ENCODE measurements at regions not wholly inside any gene's neighbourhood (a gene's known extent, or its start where the extent isn't known, plus 50 kb on each side); places are given as distances from the start of the nearest gene placed in this dataset.

DNA sequence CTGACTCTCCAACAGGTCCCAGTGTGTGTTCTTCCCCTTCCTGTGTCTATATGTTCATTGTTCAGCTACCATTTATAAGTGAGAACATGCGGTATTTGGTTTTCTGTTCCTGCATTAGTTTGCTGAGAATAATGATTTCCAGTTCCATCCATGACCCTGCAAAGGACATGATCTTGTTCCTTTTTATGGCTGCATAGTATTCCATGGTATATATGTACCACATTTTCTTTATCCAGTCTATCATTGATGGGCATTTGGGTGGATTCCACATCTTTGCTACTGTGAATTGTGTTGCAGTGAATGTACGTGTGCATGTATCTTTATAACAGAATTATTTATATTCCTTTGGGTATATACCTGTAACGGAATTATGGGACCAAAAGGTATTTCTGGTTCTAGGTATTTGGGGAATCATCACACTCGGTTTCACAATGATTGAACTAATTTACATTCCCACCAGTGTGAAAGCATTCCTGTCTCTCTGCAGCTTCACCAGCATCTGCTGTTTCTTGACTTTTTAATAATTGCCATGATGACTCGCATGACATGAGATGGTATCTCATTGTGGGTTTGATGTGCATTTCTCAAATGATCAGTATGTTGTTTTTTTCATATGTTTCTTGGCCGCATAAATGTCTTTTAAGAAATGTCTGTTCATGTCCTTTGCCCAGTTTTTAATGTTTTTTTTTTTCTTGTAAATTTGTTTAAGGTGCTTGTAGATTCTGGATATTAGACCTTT is 60.2 kb downstream of the LSMEM1 start:
- Histone ChIP-seq H2AFZ (ENCODE audit: low read length) (no peak overlapping the region), H4K20me1 (ENCODE audit: insufficient read depth, low read length) (no peaks in the 10 kb centered on the region), H3K9ac (ENCODE audit: insufficient read depth, low read depth, low read length) (no peak overlapping the region), H3K27me3 (ENCODE audit: control insufficient read depth in 1 of 2, insufficient read depth in 2 of 2, low read length in 2 of 2) (no peaks in the 10 kb centered on the region; a peak in 1 of 5 replicates), H3K4me3 (replicated peaks in 1 of 3; ENCODE audit: insufficient read depth in 1 of 3, low read depth in 2 of 3, low read length in 3 of 3) (no peak overlapping the region), H3K4me1 (ENCODE audit: insufficient read depth, low read length) (no peaks in the 10 kb centered on the region), H3K79me2 (ENCODE audit: insufficient read depth, low read length) (no peaks in the 10 kb centered on the region), H3K36me3 (replicated peaks in 1 of 2; ENCODE audit: control insufficient read depth in 1 of 2, insufficient read depth in 2 of 2, low read length in 2 of 2) (no peaks in the 10 kb centered on the region), H3K4me2 (ENCODE audit: low read depth, low read length) (no peak overlapping the region), H3K9me3 (ENCODE audit: low read length) (no peaks in the 10 kb centered on the region), H3K27ac (ENCODE audit: extremely low read length, insufficient read depth, low read length) (no peak overlapping the region)
- DNase-seq (ENCODE audit: low spot score) (no peak), ATAC-seq (no peak), FAIRE-seq (no peak)
- ChIA-PET POLR2A (no interaction called here), CTCF (ENCODE audit: low intra/inter-chr PET ratio, low total read pairs) (no interaction called here)
- intact Hi-C loops (cut with micrococcal nuclease; ENCODE audit: unreplicated experiment), result no loop called here
- no TSS peak for BruUV-seq (replicated peaks)
- 18% methylated on average over 6 of the region's 6 CpGs for WGBS (ENCODE audit: low lambda C conversion rate)
- TF ChIP-seq SCMH1 (CRISPR knock-in tag; IDR thresholded peaks at IDR 0.05; ENCODE audit: borderline replicate concordance) (no peak), KAT8 (CRISPR knock-in tag; IDR thresholded peaks at IDR 0.05) (no peak), ZNF7 (CRISPR knock-in tag; IDR thresholded peaks at IDR 0.05) (no peak), ZNF660 (CRISPR knock-in tag; IDR thresholded peaks at IDR 0.05; ENCODE audit: borderline replicate concordance, low read depth) (no peak), CBFB (CRISPR knock-in tag; IDR thresholded peaks at IDR 0.05) (no peak), ZNF557 (CRISPR knock-in tag; IDR thresholded peaks at IDR 0.05) (no peak), FOXA1 (IDR thresholded peaks at IDR 0.05) (no peak), FOXA1 (CRISPR knock-in tag; IDR thresholded peaks at IDR 0.05) (no peak)
- TF ChIP-seq, protein P1, sequence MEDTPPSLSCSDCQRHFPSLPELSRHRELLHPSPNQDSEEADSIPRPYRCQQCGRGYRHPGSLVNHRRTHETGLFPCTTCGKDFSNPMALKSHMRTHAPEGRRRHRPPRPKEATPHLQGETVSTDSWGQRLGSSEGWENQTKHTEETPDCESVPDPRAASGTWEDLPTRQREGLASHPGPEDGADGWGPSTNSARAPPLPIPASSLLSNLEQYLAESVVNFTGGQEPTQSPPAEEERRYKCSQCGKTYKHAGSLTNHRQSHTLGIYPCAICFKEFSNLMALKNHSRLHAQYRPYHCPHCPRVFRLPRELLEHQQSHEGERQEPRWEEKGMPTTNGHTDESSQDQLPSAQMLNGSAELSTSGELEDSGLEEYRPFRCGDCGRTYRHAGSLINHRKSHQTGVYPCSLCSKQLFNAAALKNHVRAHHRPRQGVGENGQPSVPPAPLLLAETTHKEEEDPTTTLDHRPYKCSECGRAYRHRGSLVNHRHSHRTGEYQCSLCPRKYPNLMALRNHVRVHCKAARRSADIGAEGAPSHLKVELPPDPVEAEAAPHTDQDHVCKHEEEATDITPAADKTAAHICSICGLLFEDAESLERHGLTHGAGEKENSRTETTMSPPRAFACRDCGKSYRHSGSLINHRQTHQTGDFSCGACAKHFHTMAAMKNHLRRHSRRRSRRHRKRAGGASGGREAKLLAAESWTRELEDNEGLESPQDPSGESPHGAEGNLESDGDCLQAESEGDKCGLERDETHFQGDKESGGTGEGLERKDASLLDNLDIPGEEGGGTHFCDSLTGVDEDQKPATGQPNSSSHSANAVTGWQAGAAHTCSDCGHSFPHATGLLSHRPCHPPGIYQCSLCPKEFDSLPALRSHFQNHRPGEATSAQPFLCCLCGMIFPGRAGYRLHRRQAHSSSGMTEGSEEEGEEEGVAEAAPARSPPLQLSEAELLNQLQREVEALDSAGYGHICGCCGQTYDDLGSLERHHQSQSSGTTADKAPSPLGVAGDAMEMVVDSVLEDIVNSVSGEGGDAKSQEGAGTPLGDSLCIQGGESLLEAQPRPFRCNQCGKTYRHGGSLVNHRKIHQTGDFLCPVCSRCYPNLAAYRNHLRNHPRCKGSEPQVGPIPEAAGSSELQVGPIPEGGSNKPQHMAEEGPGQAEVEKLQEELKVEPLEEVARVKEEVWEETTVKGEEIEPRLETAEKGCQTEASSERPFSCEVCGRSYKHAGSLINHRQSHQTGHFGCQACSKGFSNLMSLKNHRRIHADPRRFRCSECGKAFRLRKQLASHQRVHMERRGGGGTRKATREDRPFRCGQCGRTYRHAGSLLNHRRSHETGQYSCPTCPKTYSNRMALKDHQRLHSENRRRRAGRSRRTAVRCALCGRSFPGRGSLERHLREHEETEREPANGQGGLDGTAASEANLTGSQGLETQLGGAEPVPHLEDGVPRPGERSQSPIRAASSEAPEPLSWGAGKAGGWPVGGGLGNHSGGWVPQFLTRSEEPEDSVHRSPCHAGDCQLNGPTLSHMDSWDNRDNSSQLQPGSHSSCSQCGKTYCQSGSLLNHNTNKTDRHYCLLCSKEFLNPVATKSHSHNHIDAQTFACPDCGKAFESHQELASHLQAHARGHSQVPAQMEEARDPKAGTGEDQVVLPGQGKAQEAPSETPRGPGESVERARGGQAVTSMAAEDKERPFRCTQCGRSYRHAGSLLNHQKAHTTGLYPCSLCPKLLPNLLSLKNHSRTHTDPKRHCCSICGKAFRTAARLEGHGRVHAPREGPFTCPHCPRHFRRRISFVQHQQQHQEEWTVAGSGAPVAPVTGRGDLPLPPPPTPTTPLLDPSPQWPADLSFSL (CRISPR knock-in tag; IDR thresholded peaks at IDR 0.05), result no peak
- in situ Hi-C loops (cut with HindIII; ENCODE audit: extremely low pct_ligation_motif_present, low pct_unique_long_range_greater_than_20kb), result loop anchor here (25.0 kb wide), 2 partner anchors 871 to 1171 kb away; no protein-coding TSS in a partner anchor

Data from HepG2 (cell line).